ENCODE measurements at regions not wholly inside any gene's neighbourhood (a gene's known extent, or its start where the extent isn't known, plus 50 kb on each side); places are given as distances from the start of the nearest gene placed in this dataset.
A peak's percentile ranks its signal among the peaks of the same experiment; 100 is the strongest.

DNA sequence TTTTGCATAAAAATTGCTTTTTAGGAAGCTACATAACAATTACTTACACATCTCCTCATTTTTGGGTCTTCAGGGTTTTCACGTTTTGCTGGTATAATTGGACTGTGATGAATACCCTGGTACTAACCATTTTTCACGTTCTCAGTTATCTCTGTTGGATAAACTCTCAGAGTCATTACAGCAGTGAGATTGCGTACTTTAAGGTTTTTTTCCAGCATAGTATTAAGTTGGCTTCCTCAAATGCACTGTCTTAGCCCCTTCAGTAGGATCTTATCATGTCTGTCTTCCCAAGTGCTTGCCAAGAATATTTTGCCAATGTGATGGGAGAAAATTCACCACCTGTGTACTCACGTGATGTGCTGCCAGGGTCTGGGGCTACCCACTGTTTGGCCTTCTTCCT is 342.5 kb downstream of the TEX29 start:
- H3K36me3 Mint-ChIP-seq, result no peaks in the 10 kb centered on the region
- no peak for DNase-seq (ENCODE audit: low spot score)
- no peak overlapping the region for H3K27ac Mint-ChIP-seq

DNA sequence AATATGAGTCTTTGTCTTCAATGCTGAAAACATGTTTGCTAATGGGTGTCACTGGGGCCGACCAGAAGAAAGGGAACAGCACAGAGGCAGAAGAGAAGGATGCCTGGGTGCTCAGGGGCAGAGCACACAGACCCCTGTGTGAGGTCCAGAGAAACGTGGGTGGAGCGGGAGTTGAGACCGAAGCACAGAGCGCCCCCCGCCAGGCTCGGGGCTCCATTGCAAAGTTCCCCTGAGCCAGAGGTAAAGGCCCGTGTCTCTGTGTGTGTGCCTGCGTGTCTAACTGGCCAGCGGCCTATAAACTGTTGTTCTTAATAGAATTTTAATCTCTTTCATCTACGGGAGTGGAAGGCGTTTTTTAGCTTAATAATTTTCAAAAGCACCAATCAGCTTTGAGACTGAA is 343.1 kb downstream of the TEX29 start:
- no peak for TF ChIP-seq FOXJ3 (CRISPR knock-in tag; IDR thresholded peaks at IDR 0.05; ENCODE audit: borderline replicate concordance)
- TF ChIP-seq OVOL2 (CRISPR knock-in tag; IDR thresholded peaks at IDR 0.05; ENCODE audit: borderline replicate concordance), result no peak
- TF ChIP-seq TP53 (CRISPR knock-in tag; IDR thresholded peaks at IDR 0.05), result no peak
- DNase-seq (ENCODE audit: low spot score), result no peak
- CTCF ChIA-PET, result no interaction called here
- H3K4me3 Mint-ChIP-seq, result no peak overlapping the region
- no peaks in the 10 kb centered on the region; the same call in 1 of the 2 replicates for H3K9me3 Mint-ChIP-seq
- no peaks in the 10 kb centered on the region for H3K36me3 Mint-ChIP-seq
- ATAC-seq, result peak; percentile 36; the same call in 1 of the 2 replicates
- peaks cover 14% of the 10 kb centered on the region for H3K4me1 Mint-ChIP-seq
- no peaks in the 10 kb centered on the region for H3K27me3 Mint-ChIP-seq (ENCODE audit: low read depth)
- POLR2A ChIA-PET, result no interaction called here
- no peak overlapping the region for H3K27ac Mint-ChIP-seq

More for the DNA sequence above, 342.5 kb downstream of the TEX29 start:
- TF ChIP-seq, protein P1, sequence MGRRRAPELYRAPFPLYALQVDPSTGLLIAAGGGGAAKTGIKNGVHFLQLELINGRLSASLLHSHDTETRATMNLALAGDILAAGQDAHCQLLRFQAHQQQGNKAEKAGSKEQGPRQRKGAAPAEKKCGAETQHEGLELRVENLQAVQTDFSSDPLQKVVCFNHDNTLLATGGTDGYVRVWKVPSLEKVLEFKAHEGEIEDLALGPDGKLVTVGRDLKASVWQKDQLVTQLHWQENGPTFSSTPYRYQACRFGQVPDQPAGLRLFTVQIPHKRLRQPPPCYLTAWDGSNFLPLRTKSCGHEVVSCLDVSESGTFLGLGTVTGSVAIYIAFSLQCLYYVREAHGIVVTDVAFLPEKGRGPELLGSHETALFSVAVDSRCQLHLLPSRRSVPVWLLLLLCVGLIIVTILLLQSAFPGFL (CRISPR knock-in tag; IDR thresholded peaks at IDR 0.05; ENCODE audit: borderline replicate concordance), result no peak
- no peak for TF ChIP-seq GABPB1 (CRISPR knock-in tag; IDR thresholded peaks at IDR 0.05)
- TF ChIP-seq NFATC4 (CRISPR knock-in tag; IDR thresholded peaks at IDR 0.05), result no peak
- TF ChIP-seq, protein P2, sequence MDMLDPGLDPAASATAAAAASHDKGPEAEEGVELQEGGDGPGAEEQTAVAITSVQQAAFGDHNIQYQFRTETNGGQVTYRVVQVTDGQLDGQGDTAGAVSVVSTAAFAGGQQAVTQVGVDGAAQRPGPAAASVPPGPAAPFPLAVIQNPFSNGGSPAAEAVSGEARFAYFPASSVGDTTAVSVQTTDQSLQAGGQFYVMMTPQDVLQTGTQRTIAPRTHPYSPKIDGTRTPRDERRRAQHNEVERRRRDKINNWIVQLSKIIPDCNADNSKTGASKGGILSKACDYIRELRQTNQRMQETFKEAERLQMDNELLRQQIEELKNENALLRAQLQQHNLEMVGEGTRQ (CRISPR knock-in tag; IDR thresholded peaks at IDR 0.05), result no peak
- TF ChIP-seq, protein P3, sequence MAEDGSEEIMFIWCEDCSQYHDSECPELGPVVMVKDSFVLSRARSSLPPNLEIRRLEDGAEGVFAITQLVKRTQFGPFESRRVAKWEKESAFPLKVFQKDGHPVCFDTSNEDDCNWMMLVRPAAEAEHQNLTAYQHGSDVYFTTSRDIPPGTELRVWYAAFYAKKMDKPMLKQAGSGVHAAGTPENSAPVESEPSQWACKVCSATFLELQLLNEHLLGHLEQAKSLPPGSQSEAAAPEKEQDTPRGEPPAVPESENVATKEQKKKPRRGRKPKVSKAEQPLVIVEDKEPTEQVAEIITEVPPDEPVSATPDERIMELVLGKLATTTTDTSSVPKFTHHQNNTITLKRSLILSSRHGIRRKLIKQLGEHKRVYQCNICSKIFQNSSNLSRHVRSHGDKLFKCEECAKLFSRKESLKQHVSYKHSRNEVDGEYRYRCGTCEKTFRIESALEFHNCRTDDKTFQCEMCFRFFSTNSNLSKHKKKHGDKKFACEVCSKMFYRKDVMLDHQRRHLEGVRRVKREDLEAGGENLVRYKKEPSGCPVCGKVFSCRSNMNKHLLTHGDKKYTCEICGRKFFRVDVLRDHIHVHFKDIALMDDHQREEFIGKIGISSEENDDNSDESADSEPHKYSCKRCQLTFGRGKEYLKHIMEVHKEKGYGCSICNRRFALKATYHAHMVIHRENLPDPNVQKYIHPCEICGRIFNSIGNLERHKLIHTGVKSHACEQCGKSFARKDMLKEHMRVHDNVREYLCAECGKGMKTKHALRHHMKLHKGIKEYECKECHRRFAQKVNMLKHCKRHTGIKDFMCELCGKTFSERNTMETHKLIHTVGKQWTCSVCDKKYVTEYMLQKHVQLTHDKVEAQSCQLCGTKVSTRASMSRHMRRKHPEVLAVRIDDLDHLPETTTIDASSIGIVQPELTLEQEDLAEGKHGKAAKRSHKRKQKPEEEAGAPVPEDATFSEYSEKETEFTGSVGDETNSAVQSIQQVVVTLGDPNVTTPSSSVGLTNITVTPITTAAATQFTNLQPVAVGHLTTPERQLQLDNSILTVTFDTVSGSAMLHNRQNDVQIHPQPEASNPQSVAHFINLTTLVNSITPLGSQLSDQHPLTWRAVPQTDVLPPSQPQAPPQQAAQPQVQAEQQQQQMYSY (CRISPR knock-in tag; IDR thresholded peaks at IDR 0.05), result no peak
- TF ChIP-seq, protein P4, sequence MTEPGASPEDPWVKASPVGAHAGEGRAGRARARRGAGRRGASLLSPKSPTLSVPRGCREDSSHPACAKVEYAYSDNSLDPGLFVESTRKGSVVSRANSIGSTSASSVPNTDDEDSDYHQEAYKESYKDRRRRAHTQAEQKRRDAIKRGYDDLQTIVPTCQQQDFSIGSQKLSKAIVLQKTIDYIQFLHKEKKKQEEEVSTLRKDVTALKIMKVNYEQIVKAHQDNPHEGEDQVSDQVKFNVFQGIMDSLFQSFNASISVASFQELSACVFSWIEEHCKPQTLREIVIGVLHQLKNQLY (CRISPR knock-in tag; IDR thresholded peaks at IDR 0.05), result no peak
- ChIA-PET POLR2A (no interaction called here), CTCF (no interaction called here)
- ATAC-seq, result no peak
- H3K4me3 Mint-ChIP-seq, result no peak overlapping the region
- peaks cover 2% of the 10 kb centered on the region; the same call in 1 of the 2 replicates for H3K27me3 Mint-ChIP-seq (ENCODE audit: low read depth)
- H3K9me3 Mint-ChIP-seq, result no peaks in the 10 kb centered on the region; the same call in 1 of the 2 replicates
- H3K4me1 Mint-ChIP-seq, result peaks cover 20% of the 10 kb centered on the region

DNA sequence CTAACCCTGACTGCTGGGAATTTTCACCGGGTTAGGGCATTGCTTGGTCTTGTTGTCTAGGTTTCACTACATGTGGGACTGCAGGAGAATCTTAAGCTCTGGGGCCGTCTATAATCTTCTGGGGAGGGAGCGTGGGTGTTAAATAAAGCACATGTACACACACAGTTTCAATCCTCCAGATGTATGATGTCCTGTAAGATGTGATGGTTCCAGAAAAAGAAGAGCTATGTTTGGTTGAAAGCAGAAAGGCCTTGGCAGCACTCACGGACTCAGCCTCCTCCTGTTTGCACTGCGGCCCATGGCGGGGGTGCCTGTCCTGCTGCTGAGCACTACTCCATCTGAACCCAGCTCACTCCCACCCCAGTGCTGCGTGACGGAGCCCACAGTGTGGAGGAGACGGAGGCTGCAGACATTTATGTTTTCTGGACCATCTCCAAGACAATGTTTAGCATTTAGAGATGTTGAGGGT is 343.5 kb downstream of the TEX29 start:
- no peak overlapping the region for H3K27ac Mint-ChIP-seq
- ChIA-PET CTCF (no interaction called here), POLR2A (no interaction called here)
- no peaks in the 10 kb centered on the region for H3K27me3 Mint-ChIP-seq (ENCODE audit: low read depth)
- H3K9me3 Mint-ChIP-seq, result no peaks in the 10 kb centered on the region; the same call in 1 of the 2 replicates
- H3K4me3 Mint-ChIP-seq, result no peak overlapping the region
- DNase-seq (ENCODE audit: low spot score) (no peak), ATAC-seq (no peak)
- peaks cover 9% of the 10 kb centered on the region for H3K4me1 Mint-ChIP-seq
- H3K36me3 Mint-ChIP-seq, result no peaks in the 10 kb centered on the region
- TF ChIP-seq FOXK1 (CRISPR knock-in tag; IDR thresholded peaks at IDR 0.05) (no peak), RORB (CRISPR knock-in tag; IDR thresholded peaks at IDR 0.05) (no peak), ZNF423 (CRISPR knock-in tag; IDR thresholded peaks at IDR 0.05) (no peak), EMX1 (CRISPR knock-in tag; IDR thresholded peaks at IDR 0.05) (no peak), CREB1 (CRISPR knock-in tag; IDR thresholded peaks at IDR 0.05) (no peak), ZNF121 (CRISPR knock-in tag; IDR thresholded peaks at IDR 0.05) (no peak), CBFB (CRISPR knock-in tag; IDR thresholded peaks at IDR 0.05; ENCODE audit: low read depth) (no peak), IRF2 (CRISPR knock-in tag; IDR thresholded peaks at IDR 0.05; ENCODE audit: borderline replicate concordance, low read depth) (no peak)
- TF ChIP-seq, protein P5, sequence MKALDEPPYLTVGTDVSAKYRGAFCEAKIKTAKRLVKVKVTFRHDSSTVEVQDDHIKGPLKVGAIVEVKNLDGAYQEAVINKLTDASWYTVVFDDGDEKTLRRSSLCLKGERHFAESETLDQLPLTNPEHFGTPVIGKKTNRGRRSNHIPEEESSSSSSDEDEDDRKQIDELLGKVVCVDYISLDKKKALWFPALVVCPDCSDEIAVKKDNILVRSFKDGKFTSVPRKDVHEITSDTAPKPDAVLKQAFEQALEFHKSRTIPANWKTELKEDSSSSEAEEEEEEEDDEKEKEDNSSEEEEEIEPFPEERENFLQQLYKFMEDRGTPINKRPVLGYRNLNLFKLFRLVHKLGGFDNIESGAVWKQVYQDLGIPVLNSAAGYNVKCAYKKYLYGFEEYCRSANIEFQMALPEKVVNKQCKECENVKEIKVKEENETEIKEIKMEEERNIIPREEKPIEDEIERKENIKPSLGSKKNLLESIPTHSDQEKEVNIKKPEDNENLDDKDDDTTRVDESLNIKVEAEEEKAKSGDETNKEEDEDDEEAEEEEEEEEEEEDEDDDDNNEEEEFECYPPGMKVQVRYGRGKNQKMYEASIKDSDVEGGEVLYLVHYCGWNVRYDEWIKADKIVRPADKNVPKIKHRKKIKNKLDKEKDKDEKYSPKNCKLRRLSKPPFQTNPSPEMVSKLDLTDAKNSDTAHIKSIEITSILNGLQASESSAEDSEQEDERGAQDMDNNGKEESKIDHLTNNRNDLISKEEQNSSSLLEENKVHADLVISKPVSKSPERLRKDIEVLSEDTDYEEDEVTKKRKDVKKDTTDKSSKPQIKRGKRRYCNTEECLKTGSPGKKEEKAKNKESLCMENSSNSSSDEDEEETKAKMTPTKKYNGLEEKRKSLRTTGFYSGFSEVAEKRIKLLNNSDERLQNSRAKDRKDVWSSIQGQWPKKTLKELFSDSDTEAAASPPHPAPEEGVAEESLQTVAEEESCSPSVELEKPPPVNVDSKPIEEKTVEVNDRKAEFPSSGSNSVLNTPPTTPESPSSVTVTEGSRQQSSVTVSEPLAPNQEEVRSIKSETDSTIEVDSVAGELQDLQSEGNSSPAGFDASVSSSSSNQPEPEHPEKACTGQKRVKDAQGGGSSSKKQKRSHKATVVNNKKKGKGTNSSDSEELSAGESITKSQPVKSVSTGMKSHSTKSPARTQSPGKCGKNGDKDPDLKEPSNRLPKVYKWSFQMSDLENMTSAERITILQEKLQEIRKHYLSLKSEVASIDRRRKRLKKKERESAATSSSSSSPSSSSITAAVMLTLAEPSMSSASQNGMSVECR (CRISPR knock-in tag; IDR thresholded peaks at IDR 0.05; ENCODE audit: borderline replicate concordance), result no peak
- TF ChIP-seq, protein P6, sequence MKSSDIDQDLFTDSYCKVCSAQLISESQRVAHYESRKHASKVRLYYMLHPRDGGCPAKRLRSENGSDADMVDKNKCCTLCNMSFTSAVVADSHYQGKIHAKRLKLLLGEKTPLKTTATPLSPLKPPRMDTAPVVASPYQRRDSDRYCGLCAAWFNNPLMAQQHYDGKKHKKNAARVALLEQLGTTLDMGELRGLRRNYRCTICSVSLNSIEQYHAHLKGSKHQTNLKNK (CRISPR knock-in tag; IDR thresholded peaks at IDR 0.05), result no peak
- TF ChIP-seq, protein P7, sequence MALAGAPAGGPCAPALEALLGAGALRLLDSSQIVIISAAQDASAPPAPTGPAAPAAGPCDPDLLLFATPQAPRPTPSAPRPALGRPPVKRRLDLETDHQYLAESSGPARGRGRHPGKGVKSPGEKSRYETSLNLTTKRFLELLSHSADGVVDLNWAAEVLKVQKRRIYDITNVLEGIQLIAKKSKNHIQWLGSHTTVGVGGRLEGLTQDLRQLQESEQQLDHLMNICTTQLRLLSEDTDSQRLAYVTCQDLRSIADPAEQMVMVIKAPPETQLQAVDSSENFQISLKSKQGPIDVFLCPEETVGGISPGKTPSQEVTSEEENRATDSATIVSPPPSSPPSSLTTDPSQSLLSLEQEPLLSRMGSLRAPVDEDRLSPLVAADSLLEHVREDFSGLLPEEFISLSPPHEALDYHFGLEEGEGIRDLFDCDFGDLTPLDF (CRISPR knock-in tag; IDR thresholded peaks at IDR 0.05), result no peak
- TF ChIP-seq, protein P8, sequence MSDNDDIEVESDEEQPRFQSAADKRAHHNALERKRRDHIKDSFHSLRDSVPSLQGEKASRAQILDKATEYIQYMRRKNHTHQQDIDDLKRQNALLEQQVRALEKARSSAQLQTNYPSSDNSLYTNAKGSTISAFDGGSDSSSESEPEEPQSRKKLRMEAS (CRISPR knock-in tag; IDR thresholded peaks at IDR 0.05), result no peak

Measured in WTC11 (cell line).